Mesenchymal stem cell (in vitro differentiated cells and primary cell): ENCODE measurements at regions not wholly inside any gene's neighbourhood (a gene's known extent, or its start where the extent isn't known, plus 50 kb on each side); places are given as distances from the start of the nearest gene placed in this dataset.

ENCODE experiments used
- DNase-seq: peaks from one replicate; pipeline ENCODE4 v3.0.0-alpha.2; 2013
- H2AFZ ChIP-seq: one replicate; pipeline ENCODE4 v1.6.1; 2013; ENCODE audit warnings: low read depth, mild to moderate bottlenecking, control low read depth, inconsistent platforms, low read length, moderate library complexity
- H2AK5ac ChIP-seq: 2 replicates; pipeline ENCODE4 v1.6.1; 2013; ENCODE audit warnings: low read length, moderate library complexity, mild to moderate bottlenecking, inconsistent platforms; ENCODE audit not compliant: severe bottlenecking
- H2BK120ac ChIP-seq: one replicate; pipeline ENCODE4 v1.6.1; 2013; ENCODE audit warnings: low read depth, mild to moderate bottlenecking, inconsistent platforms, low read length, moderate library complexity
- H2BK12ac ChIP-seq, 2 experiments: one replicate each; pipeline ENCODE4 v1.6.1; 2013; ENCODE audit warnings: inconsistent platforms in 2 of 2, low read length in 2 of 2, mild to moderate bottlenecking in 2 of 2, moderate library complexity in 2 of 2, control low read depth in 1 of 2
- H2BK15ac ChIP-seq: one replicate; pipeline ENCODE4 v1.6.1; 2013; ENCODE audit warnings: mild to moderate bottlenecking, low read depth, inconsistent platforms; ENCODE audit not compliant: poor library complexity, severe bottlenecking
- H2BK5ac ChIP-seq: 2 replicates; pipeline ENCODE4 v1.6.1; 2013; ENCODE audit warnings: low read depth, mild to moderate bottlenecking, low read length, control low read depth, inconsistent platforms; ENCODE audit not compliant: poor library complexity, severe bottlenecking
- H3K14ac ChIP-seq, 2 experiments: one replicate each; pipeline ENCODE4 v1.6.1; 2013; ENCODE audit warnings: inconsistent platforms in 2 of 2, low read length in 2 of 2, control low read depth in 1 of 2, mild to moderate bottlenecking in 1 of 2, moderate library complexity in 1 of 2
- H3K18ac ChIP-seq, 2 experiments: one replicate each; pipeline ENCODE4 v1.6.1; 2013; ENCODE audit warnings: inconsistent platforms in 2 of 2, low read length in 2 of 2, control low read depth in 1 of 2, low read depth in 1 of 2, mild to moderate bottlenecking in 1 of 2
- H3K23ac ChIP-seq, 2 experiments: one replicate each; pipeline ENCODE4 v1.6.1; 2013; ENCODE audit warnings: inconsistent platforms in 2 of 2, low read length in 2 of 2, mild to moderate bottlenecking in 2 of 2, moderate library complexity in 2 of 2, control low read depth in 1 of 2
- H3K27ac ChIP-seq: 2 replicates; pipeline ENCODE4 v1.5.1; 2013; ENCODE audit warnings: mild to moderate bottlenecking, moderate library complexity, low read length, control low read depth, inconsistent platforms; ENCODE audit not compliant: poor library complexity, severe bottlenecking
- H3K27me3 ChIP-seq, 2 experiments: 2 replicates each; pipeline versions ENCODE4 v1.6.1 to v1.7.0; 2013; ENCODE audit warnings: low read length in 2 of 2, mild to moderate bottlenecking in 2 of 2, moderate library complexity in 2 of 2, control low read depth in 1 of 2, inconsistent platforms in 1 of 2; ENCODE audit not compliant: control insufficient read depth in 1 of 2, insufficient read depth in 1 of 2
- H3K36me3 ChIP-seq, 2 experiments: 2 replicates each; pipeline versions ENCODE4 v1.6.1 to v1.7.0; 2013; ENCODE audit warnings: low read length in 2 of 2, control low read depth in 1 of 2, inconsistent platforms in 1 of 2, low read depth in 1 of 2, mild to moderate bottlenecking in 1 of 2; ENCODE audit not compliant: insufficient read depth in 2 of 2, control insufficient read depth in 1 of 2
- H3K4ac ChIP-seq, 2 experiments: one replicate each; pipeline ENCODE4 v1.6.1; 2013; ENCODE audit warnings: inconsistent platforms in 2 of 2, low read length in 2 of 2, mild to moderate bottlenecking in 2 of 2, moderate library complexity in 2 of 2, control low read depth in 1 of 2, low read depth in 1 of 2
- H3K4me1 ChIP-seq: 2 replicates; pipeline ENCODE4 v1.6.1; 2013; ENCODE audit warnings: low read depth, low read length, control low read depth; ENCODE audit not compliant: control insufficient read depth, insufficient read depth
- H3K4me2 ChIP-seq: 2 replicates; pipeline ENCODE4 v1.6.1; 2013; ENCODE audit warnings: low read length, mild to moderate bottlenecking, inconsistent platforms; ENCODE audit not compliant: poor library complexity, severe bottlenecking
- H3K4me3 ChIP-seq, 2 experiments: 2 replicates each; pipeline versions ENCODE4 v1.5.1 to v1.7.0; 2013; ENCODE audit warnings: low read length in 2 of 2, mild to moderate bottlenecking in 2 of 2, control low read depth in 1 of 2, low read depth in 1 of 2; ENCODE audit not compliant: insufficient read depth in 1 of 2
- H3K79me1 ChIP-seq: replicated peaks from 2 replicates; pipeline ENCODE4 v1.6.1; 2013; ENCODE audit warnings: mild to moderate bottlenecking, control low read depth, low read length, inconsistent platforms; ENCODE audit not compliant: poor library complexity, severe bottlenecking
- H3K9ac ChIP-seq: 2 replicates; pipeline ENCODE4 v1.7.0; 2013; ENCODE audit warnings: mild to moderate bottlenecking, low read length, moderate library complexity
- H3K9me3 ChIP-seq: 2 replicates; pipeline ENCODE4 v1.7.0; 2013; ENCODE audit warnings: mild to moderate bottlenecking, low read length; ENCODE audit not compliant: control insufficient read depth
- H4K8ac ChIP-seq: one replicate; pipeline ENCODE4 v1.6.1; 2013; ENCODE audit warnings: inconsistent platforms, mild to moderate bottlenecking, low read length, moderate library complexity
- H4K91ac ChIP-seq: one replicate; pipeline ENCODE4 v1.6.1; 2013; ENCODE audit warnings: mild to moderate bottlenecking, low read length, inconsistent platforms
- WGBS: methylation state at CpG from one replicate; pipeline ENCODE4 v1.1.7; 2013; ENCODE audit warnings: mixed read lengths; 5-methylcytosine and 5-hydroxymethylcytosine counted together

DNA sequence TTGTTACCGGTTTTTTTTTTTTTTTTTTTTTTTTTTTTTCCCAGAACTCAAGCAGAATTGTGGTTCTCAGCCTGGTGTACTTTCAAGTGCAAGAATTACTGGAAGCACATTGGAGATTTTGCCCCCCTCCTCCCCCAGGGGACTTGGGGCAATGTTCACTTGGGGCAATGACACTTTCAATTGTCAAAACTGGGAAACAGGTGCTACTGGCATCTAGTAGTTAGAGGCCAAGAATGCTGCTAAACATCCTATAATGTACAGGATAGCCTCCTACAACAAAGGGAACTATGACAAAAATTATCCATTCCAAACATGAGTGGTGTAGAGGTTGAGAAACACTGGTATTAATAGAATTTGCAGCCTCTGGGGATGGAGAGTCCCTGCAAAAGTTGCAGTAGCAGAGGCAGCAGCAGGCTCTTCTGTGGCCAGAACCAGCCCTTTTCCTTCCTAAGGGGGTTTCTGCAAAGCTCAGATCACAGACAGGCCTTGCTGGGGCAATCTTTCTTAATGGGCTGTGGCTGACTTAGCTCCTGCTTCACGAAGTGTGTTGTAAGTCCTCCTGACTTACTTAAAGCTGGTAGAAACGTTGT is 144.3 kb upstream of the MRPS22 start:
- no peak overlapping the region for H2BK15ac ChIP-seq
- H3K14ac ChIP-seq: no peak overlapping the region
- H3K9me3 ChIP-seq: no peaks in the 10 kb centered on the region
- no peak overlapping the region for H3K4ac ChIP-seq
- no peak for DNase-seq
- no peak overlapping the region for H2BK120ac ChIP-seq
- peak overlapping the region; percentile 39 for H3K27ac ChIP-seq
- no peaks in the 10 kb centered on the region for H3K4me1 ChIP-seq
- H2BK12ac ChIP-seq: no peak overlapping the region
- no peak overlapping the region for H2AFZ ChIP-seq
- no peak overlapping the region for H3K9ac ChIP-seq
- H4K8ac ChIP-seq: no peak overlapping the region
- no peaks in the 10 kb centered on the region for H3K79me1 ChIP-seq
- no peaks in the 10 kb centered on the region for H3K36me3 ChIP-seq
- no peak overlapping the region for H3K4me2 ChIP-seq
- no peak overlapping the region for H4K91ac ChIP-seq
- H2BK5ac ChIP-seq: no peak overlapping the region
- H3K23ac ChIP-seq: no peak overlapping the region
- 9% methylated on average over 2 of the region's 3 CpGs for WGBS
- no peak overlapping the region for H3K18ac ChIP-seq
- H3K4me3 ChIP-seq: no peak overlapping the region
- peaks cover 0 to 6% of the 10 kb centered on the region in 2 experiments for H3K27me3 ChIP-seq
- H2AK5ac ChIP-seq: no peak overlapping the region

DNA sequence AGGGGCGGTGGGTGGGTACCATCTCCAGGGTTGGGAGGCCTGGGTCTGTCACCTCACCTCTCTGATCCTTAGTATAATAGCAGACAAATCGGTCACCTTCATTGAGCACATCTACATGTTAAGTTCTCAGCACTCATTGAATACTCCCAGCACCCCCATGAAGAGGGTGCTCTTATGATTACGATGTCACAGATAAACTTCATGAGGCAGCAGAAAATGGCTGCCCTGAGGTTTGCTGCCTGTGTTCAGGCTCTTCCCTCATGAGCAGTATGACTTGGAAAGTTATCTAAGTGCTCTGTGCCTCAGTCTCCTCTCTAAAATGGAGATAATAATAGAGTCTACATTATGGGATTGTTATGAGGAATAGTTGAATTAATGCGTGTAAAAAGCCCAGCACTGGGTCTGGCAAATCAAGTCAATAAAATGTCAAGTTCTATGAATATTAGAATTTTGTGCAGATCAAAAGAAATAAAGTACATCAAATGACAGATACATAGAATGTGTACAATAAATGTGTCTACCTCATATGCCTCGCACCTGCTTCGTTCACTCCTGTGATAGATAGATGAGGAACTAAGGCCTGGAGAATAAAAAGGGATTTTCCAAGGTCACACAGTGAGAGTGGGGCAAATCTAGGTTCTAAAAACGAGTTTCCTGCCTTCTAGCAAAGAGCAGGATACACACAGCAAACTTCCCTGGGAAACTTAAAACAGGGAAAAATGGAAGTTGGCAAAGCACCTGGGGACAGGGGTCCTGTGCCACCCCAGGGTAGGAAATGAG is 142.2 kb upstream of the MRPS22 start:
- Histone ChIP-seq H3K36me3 (no peaks in the 10 kb centered on the region), H3K23ac (no peak overlapping the region), H3K9me3 (no peaks in the 10 kb centered on the region), H3K4me1 (no peaks in the 10 kb centered on the region), H3K4me2 (no peak overlapping the region), H3K18ac (no peak overlapping the region), H3K14ac (no peak overlapping the region), H4K91ac (no peak overlapping the region), H3K9ac (no peak overlapping the region), H2AK5ac (no peak overlapping the region), H2BK120ac (no peak overlapping the region), H3K27ac (no peak overlapping the region), H3K4me3 (no peak overlapping the region), H4K8ac (no peak overlapping the region), H3K4ac (no peak overlapping the region), H3K27me3 (peaks cover 0 to 6% of the 10 kb centered on the region in 2 experiments), H2AFZ (no peak overlapping the region), H2BK12ac (no peak overlapping the region), H2BK15ac (no peak overlapping the region), H2BK5ac (no peak overlapping the region), H3K79me1 (no peaks in the 10 kb centered on the region)
- WGBS: 60% methylated on average over 5 of the region's 7 CpGs
- no peak for DNase-seq

DNA sequence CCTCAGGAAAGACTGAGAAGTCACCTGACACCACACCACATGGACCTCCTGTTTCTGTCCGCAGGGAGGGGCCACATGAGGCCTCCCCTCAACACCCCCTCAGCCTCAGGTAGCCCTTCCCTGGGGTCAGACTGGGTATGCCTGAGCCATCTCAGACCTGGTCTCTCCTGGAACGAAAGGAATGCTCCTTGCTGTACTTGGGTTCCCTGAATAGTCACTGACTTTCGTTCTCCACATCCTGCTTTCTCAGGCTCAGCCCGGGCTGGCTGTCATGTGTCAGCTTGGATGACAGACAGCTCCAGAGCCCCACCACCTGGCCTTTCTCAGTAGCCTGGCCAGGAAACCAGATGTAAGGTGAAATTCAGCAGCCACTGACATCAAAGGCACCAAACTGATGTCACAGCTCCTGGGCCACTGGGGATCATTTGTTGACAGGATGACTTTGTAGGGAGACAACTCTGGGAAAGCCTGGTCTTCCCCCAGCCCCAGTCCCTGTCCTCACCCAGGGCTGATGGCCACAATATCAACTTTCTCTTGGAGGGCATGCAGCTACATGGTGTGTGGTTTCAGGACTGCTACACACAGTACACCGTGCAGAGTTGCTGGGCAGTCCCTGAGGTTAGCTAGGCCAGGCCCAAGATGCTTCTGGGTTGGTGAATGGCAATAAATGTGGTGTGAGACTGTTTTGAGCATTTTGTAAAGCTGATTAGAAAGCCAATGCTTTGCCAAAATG is 141.4 kb upstream of the MRPS22 start:
- Histone ChIP-seq H3K27ac (no peak overlapping the region), H3K4ac (no peak overlapping the region), H3K79me1 (no peaks in the 10 kb centered on the region), H2AK5ac (no peak overlapping the region), H2AFZ (no peak overlapping the region), H3K23ac (no peak overlapping the region), H3K4me2 (no peak overlapping the region), H3K18ac (no peak overlapping the region), H4K8ac (no peak overlapping the region), H3K14ac (no peak overlapping the region), H3K9me3 (no peaks in the 10 kb centered on the region), H3K36me3 (no peaks in the 10 kb centered on the region), H2BK120ac (no peak overlapping the region), H3K27me3 (peaks cover 0 to 6% of the 10 kb centered on the region in 2 experiments), H3K4me3 (no peak overlapping the region), H4K91ac (no peak overlapping the region), H3K9ac (no peak overlapping the region), H2BK12ac (no peak overlapping the region), H2BK5ac (no peak overlapping the region), H2BK15ac (no peak overlapping the region), H3K4me1 (no peaks in the 10 kb centered on the region)
- 50% methylated on average over 5 of the region's 5 CpGs for WGBS
- DNase-seq: no peak

DNA sequence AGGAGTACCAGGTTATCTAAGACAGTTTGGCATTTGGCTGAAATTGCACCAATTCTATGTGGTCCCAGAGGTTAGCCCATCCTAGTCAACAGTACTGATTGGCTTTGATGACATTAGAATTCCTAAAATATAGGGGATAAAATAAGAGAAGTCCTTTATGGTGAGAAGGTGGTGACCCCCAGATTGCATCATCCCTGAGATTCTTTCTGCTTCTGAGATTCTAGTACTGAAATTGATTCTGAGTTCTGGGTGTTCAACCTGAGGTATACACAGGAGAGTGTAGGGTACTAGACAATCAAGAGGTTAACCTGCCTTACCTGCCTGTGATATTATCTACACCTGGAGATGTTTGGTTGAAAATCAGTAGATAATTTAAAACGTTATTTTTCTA is 140.9 kb upstream of the MRPS22 start:
- Histone ChIP-seq H3K14ac (no peak overlapping the region), H4K91ac (no peak overlapping the region), H2BK120ac (no peak overlapping the region), H3K9me3 (no peaks in the 10 kb centered on the region), H3K4me1 (no peaks in the 10 kb centered on the region), H2BK15ac (no peak overlapping the region), H3K4me3 (no peak overlapping the region), H3K18ac (no peak overlapping the region), H2AK5ac (no peak overlapping the region), H2BK5ac (no peak overlapping the region), H3K9ac (no peak overlapping the region), H3K4ac (no peak overlapping the region), H2BK12ac (no peak overlapping the region), H3K79me1 (no peaks in the 10 kb centered on the region), H3K36me3 (no peaks in the 10 kb centered on the region), H3K27ac (no peak overlapping the region), H3K4me2 (no peak overlapping the region), H4K8ac (no peak overlapping the region), H3K23ac (no peak overlapping the region), H2AFZ (no peak overlapping the region), H3K27me3 (peaks cover 0 to 6% of the 10 kb centered on the region in 2 experiments)
- no peak for DNase-seq
- 9% methylated on average over 1 of the region's 1 CpG for WGBS
